ENCODE measurements at regions not wholly inside any gene's neighbourhood (a gene's known extent, or its start where the extent isn't known, plus 50 kb on each side); places are given as distances from the start of the nearest gene placed in this dataset.

DNA sequence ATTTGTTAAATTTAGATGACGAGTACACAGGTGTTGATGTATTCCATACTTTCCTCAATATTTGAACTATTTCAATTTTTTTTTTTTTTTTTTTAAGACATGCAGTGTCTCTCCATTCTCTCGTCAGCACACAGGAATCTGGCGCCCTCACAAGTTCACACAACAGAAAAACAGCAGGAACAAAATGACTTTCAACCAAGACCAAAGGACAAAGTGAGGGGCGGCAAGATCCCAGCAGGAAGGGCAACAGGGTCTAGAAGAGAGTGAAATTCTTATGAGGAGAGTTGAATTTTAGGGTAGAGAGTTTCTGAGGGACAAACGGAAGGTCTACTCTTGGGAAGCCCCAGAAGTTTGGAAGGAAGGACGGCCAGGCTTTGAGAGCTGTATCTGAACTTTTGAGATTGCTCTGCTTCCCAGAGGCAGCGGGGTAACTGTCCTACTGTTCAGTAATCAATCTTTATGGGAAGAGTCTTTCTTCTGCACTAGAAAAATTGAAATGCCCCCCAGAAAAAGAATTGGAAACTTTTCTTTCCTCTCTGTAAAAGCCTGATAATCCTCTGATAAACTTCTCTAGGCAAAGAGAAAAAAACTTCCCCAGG is 760.2 kb downstream of the RAB28 start:
- TF ChIP-seq, protein P1, sequence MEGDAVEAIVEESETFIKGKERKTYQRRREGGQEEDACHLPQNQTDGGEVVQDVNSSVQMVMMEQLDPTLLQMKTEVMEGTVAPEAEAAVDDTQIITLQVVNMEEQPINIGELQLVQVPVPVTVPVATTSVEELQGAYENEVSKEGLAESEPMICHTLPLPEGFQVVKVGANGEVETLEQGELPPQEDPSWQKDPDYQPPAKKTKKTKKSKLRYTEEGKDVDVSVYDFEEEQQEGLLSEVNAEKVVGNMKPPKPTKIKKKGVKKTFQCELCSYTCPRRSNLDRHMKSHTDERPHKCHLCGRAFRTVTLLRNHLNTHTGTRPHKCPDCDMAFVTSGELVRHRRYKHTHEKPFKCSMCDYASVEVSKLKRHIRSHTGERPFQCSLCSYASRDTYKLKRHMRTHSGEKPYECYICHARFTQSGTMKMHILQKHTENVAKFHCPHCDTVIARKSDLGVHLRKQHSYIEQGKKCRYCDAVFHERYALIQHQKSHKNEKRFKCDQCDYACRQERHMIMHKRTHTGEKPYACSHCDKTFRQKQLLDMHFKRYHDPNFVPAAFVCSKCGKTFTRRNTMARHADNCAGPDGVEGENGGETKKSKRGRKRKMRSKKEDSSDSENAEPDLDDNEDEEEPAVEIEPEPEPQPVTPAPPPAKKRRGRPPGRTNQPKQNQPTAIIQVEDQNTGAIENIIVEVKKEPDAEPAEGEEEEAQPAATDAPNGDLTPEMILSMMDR (IDR thresholded peaks at IDR 0.05): no peak
- TF ChIP-seq EZH2 (IDR thresholded peaks at IDR 0.05; ENCODE audit: borderline replicate concordance, insufficient read depth, low read depth, low read length, poor library complexity, severe bottlenecking): no peak

All from B cell (primary cell).